ENCODE measurements at regions not wholly inside any gene's neighbourhood (a gene's known extent, or its start where the extent isn't known, plus 50 kb on each side); places are given as distances from the start of the nearest gene placed in this dataset.
"Not testable (repeated sequence)": the region's sequence is repeated elsewhere in the genome, so short reads cannot be mapped to it uniquely, and the experiment has no call there.

DNA sequence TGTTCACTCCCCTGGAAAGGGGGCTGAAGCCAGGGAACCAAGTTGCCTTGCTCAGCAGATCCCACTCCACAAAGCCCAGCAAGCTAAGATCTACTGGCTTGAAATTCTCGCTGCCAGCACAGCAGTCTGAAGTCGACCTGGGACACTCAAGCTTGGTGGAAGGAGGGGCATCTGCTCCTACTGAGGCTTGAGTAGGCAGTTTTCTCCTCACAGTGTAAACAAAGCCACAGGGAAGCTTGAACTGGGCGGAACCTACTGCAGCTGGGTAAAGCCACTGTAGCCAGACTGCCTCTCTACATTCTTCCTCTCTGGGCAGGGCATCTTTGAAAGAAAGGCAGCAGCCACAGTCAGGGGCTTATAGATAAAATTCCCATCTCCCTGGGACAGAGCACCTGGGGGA is 495.0 kb downstream of the USP25 start:
- DNase-seq (ENCODE audit: low read depth): not testable (repeated sequence)

GRCh38 chr21:16239659-16240265 is 510.0 kb downstream of the USP25 start:
- no peak for DNase-seq (ENCODE audit: low read depth)

GRCh38 chr21:16241016-16241415 is 511.2 kb downstream of the USP25 start:
- DNase-seq (ENCODE audit: low read depth): no peak

- DNase-seq (ENCODE audit: low read depth): no peak
These were observed 511.7 kb downstream of the USP25 start for GRCh38 chr21:16241479-16241963.

DNA sequence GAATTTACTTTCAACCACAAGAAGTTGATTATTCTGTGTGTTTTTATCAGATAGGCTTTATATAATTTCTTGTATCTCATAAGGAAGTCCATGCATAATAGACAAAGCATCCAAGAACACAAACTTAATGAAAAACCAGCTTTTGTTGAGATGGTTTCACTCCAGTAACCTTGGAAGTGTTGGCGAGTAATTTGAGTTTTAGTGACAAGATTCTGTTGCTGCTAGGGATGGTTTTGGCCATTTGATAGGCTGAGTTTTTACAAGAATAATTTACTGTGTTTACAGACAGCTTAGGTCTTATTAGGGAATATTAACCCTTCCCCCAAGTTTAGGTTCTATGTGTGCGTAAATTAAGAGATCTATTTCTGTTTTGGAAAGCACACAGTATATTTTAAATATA is 513.6 kb downstream of the USP25 start:
- DNase-seq (ENCODE audit: low read depth): no peak

GRCh38 chr21:16248705-16249104 is 518.9 kb downstream of the USP25 start:
- no peak for DNase-seq (ENCODE audit: low read depth)

DNA sequence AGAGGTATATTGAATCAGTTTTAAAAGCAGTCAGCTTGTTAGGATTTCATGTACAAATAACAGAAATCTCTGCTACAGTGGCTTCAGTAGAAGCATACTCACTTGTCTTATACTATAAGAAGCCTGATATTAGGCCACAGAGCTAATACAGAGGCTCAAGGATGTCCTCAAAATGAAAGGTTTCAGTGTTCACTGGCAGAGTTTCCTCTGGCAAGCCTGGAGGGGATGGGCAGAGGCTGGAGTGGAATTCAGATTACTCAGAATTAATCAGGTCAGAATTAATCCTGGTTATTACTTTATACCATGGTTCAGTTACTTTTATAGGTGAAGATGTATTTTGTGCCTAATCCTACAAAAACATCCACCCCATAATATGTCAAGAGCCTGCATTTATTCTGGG is 520.5 kb downstream of the USP25 start:
- no peak for DNase-seq (ENCODE audit: low read depth)

GRCh38 chr21:16258844-16259611 is 529.2 kb downstream of the USP25 start:
- no peak for DNase-seq (ENCODE audit: low read depth)

- DNase-seq (ENCODE audit: low read depth): no peak
These were observed 532.3 kb downstream of the USP25 start for GRCh38 chr21:16262091-16262490.

GRCh38 chr21:16264319-16264718 is 534.5 kb downstream of the USP25 start:
- DNase-seq (ENCODE audit: low read depth): no peak

- no peak for DNase-seq (ENCODE audit: low read depth)
These were observed 539.7 kb downstream of the USP25 start for GRCh38 chr21:16269476-16269875.

DNA sequence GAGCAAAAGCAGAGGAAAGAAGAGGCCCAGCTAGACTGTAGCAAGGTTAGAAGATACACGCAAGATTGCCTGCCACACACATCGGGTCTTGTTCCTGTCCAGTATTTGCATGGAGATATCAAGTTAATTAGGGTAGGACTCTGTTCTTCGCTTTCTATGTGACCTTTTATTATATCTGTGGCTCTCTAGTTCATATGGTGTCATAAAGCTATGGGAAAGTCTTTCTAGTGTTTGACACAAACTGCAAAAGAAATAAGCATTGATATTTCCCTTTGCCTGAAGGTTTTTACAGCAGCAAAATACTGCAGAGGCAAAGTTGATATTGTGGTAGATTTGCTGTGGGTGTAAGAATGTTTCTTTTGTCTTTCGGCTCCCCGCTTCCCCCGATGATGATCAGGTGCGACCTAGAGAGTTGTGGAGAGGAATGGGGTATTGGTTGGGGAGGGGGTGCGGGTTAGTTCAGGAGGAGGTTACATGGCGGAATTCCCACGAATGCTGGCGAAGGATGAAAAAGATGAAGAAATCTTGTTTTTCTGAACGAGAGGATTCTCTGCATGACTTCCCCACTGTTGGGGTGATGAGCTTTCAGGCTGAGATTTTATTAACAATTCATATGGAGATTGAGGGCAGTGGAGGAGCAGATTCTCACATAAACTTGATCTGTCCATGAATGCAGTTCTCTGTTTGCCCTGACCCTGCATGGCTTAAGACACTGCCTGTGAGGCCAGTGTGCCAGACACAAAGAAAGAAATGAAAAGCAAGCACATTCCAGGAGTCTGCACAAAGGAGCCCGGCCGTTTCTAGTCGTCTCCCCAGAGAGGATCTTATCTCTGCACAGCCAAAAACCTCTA is 550.2 kb downstream of the USP25 start:
- DNase-seq (ENCODE audit: low read depth): no peak

DNA sequence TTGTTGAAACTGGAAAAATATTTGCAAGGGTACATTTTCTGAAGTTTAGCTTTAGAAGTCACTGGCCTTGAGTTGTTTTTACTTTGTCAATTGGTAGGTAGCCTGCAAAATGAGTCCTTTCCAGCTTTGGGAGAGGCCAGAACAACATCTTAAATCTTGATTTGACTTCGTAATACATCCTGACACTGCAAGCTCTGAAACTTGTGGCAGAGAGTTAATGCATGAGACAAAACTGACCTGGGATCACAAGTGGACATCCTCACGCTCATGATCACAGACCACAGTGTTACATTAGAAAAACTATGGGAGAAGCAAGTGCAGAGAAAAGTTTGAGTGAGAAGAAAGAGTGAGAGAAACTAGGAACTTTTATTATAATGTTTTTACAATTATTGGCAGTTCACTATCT is 550.9 kb downstream of the USP25 start:
- no peak for DNase-seq (ENCODE audit: low read depth)

DNA sequence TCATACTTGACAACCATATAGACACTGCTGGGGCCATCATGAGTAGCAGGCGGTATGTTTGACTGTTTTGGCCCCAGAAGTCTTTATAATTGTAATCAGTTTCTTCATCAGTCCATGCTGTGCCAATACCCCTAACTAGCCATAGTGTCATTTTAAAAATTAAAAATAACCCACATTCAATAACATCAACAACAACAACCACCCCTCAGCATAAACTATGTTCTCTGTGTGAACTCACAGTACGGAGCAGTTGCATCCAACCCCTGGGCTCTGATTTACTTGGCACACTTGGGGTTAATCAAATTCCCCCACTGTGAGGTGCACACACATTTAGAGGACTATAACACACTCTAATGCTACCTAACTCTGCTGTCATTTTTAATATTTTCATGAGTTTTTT is 553.7 kb downstream of the USP25 start:
- DNase-seq (ENCODE audit: low read depth): no peak

DNA sequence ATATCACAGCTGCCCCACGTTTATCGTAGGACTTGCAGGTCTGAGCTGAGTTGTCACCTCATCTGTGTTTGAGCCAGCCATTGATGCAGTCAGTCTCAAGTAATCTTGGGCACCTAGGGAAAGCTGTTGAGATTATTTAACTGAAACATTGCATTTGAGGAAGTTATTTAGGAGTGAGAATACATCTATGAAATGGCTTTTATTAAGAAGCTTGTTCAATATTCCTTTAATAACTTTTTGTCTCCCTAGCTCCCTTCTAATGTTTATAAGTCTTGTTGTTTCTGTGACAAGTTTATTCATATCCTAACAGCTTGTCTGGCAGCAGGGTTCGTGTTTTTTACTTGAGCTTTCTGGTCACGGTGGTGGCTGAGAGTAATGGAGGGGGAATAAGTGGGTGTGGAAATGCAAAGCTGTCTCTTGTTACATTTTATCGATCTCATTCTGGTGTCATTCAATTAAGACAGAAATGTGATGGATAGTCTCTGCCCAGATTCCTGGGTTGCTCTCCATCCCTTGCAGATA is 555.9 kb downstream of the USP25 start:
- no peak for DNase-seq (ENCODE audit: low read depth)

GRCh38 chr21:16287046-16287445 is 557.3 kb downstream of the USP25 start:
- no peak for DNase-seq (ENCODE audit: low read depth)

DNA sequence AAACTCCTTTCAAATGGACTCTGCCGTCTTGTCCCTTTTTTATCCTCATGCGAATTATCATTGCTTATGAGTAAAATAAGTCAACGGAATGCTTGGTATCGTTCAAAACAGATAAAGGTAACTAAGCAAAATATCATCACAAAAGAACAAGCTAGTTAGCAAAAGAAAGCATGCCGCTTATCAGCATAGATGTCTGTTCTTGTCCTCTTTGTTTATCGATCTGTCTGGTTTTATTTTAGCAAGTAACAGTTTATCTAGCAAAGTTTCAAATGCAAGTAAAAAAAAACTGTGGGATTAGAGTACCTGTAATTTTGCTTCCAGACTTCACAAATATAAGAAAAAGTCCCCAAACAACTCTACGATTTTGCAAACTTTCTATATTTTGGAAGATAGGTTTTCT is 561.5 kb downstream of the USP25 start:
- DNase-seq (ENCODE audit: low read depth): no peak

DNA sequence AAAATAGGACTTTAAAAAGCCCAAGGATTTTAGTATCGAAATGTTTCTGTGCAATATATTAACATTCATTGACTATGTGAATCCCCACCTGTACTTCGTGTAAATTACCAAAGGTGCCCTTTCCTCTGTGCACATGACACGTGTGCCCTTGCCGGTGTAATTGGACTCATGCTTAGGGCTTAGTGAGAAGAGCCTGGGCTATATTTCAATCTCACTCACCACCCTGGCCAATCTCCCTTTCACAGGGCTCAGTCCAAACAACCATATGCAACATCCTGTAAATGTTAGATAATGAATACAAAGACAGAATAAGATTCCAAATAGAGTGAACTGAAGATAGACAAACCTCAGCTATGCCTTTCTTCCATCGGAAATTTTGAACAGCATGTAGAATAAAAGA is 564.3 kb downstream of the USP25 start:
- no peak for DNase-seq (ENCODE audit: low read depth)

DNA sequence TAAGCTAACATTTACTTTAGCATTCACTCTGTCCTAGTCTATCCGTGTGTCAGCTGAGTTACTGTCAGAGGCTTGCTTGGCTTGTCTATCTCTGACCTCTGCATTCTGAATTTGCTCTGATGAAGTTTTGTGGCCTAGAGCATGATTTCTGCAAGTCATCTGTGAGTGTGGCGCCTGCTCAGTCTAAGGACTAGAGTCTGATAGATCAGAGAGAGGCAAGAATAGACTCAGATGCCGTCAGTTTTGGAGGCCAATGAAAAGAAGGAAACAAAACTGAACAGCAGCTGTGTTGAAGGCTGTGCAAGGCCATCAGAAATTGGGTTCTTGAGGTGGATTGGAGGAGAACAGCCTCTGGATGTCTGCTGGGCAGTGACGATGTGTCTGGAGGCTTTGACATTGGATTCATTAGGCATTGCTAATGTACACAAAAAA is 573.1 kb downstream of the USP25 start:
- no peak for DNase-seq (ENCODE audit: low read depth)

GRCh38 chr21:16304174-16305095 is 574.7 kb downstream of the USP25 start:
- no peak for DNase-seq (ENCODE audit: low read depth)

DNA sequence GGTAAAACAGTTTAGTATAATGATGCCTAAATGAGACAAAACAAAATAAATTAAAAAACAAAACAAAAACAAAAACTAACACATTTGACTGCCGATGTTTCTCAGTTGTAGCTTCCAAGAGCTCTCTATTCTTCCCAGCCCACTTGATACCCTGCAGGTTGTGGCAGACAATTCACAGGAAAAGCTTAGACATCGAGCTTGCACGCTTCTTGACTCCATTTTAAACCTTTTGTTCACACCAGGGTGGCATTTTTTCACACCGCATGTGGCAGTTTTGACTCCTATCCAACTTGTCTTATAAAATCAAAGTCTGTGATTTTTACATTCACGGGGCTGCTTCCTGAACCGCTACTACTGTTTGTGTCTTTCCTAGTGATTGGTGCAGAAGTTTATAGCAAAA is 575.9 kb downstream of the USP25 start:
- no peak for DNase-seq (ENCODE audit: low read depth)
